ENCODE measurements at regions not wholly inside any gene's neighbourhood (a gene's known extent, or its start where the extent isn't known, plus 50 kb on each side); places are given as distances from the start of the nearest gene placed in this dataset.

GRCh38 chr13:42373048-42373812 is 101.3 kb downstream of the AKAP11 start:
- H3K4me3 ChIP-seq (replicated peaks; ENCODE audit: low read depth, low read length) = no peak overlapping the region
- no peak for TF ChIP-seq CTCF (IDR thresholded peaks at IDR 0.05; ENCODE audit: low read depth, low read length, missing control alignments)
- DNase-seq (ENCODE audit: extremely low read depth, low read depth) = no peak

DNA sequence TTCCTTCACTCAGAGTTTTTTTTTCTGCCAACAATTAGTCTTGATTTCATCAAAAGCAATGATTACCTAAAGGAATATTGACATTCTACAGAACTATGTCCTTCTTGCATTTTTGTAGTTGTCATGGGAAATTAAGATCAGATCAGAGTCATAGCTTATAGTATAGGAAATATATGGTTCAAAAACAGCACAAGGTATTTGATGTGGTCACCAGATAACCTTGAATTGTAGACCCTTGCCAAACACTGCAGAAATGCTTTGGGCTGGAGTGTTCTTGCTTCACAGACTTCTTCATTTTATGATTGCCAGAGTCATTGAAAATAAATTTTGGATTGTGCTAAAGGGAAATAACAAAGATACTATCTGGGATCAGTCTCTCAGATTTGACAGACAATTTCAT is 103.7 kb downstream of the AKAP11 start:
- no peak overlapping the region for H3K4me3 ChIP-seq (replicated peaks; ENCODE audit: low read depth, low read length)
- no peak for TF ChIP-seq CTCF (IDR thresholded peaks at IDR 0.05; ENCODE audit: low read depth, low read length, missing control alignments)
- no peak for DNase-seq (ENCODE audit: extremely low read depth, low read depth)

DNA sequence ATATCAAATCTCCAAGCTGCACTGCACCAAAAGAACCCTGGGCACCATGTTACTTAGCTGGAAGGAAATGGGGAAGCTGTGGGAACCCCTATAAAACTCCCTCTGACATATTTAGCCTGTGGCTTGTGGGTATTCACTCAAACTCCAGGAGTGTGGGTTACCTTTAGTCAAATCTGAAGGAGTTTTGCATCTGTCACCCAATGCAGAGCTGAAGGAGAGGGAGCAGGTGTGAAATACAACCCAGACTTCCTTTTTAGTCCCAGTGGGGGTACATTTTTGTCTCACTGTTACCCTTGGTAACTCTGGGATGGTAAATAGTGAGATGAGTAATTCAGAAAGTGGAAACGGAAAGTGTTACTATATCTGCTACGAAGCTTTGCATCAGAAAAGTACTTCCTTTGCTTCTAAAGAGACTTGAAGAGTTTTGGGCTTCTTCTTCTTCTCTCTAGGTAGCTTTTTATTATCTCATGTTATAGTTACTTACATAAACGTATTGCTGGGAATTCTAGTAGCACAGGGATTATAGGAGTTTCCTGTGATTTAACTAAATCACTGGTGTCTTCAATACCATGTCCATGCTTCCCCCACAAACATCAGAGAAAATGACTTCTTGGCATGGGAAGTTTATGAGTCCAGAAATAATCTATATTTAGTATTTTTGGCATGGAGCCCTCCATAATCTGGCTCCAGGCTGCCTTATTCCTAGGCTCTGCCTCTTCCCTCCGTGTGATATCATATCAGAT is 105.9 kb downstream of the AKAP11 start:
- no peak for DNase-seq (ENCODE audit: extremely low read depth, low read depth)
- no peak overlapping the region for H3K4me3 ChIP-seq (replicated peaks; ENCODE audit: low read depth, low read length)
- no peak for TF ChIP-seq CTCF (IDR thresholded peaks at IDR 0.05; ENCODE audit: low read depth, low read length, missing control alignments)

DNA sequence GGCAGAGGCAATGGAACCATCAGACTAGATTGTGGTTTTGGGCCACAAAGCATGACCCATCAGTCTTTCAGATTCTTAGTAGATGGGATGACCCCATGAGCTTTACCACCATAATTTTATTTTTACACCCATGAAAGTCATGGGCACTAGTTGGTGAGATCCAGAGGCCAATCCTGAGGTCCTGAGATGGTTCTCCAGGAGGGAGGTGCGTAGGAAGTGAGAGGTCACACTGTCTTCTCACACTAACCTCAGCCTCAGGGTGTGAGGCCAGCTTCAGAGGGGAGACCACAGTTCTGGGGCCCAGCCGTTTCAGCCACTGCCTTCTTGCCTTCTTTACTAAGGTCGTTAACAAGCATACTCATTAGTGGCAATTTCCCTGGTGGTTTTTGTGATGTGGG is 106.4 kb downstream of the AKAP11 start:
- no peak overlapping the region for H3K4me3 ChIP-seq (replicated peaks; ENCODE audit: low read depth, low read length)
- no peak for DNase-seq (ENCODE audit: extremely low read depth, low read depth)
- TF ChIP-seq CTCF (IDR thresholded peaks at IDR 0.05; ENCODE audit: low read depth, low read length, missing control alignments) = no peak

GRCh38 chr13:42379241-42379640 is 107.3 kb downstream of the AKAP11 start:
- H3K4me3 ChIP-seq (replicated peaks; ENCODE audit: low read depth, low read length) = no peak overlapping the region
- TF ChIP-seq CTCF (IDR thresholded peaks at IDR 0.05; ENCODE audit: low read depth, low read length, missing control alignments) = no peak
- DNase-seq (ENCODE audit: extremely low read depth, low read depth) = no peak

DNA sequence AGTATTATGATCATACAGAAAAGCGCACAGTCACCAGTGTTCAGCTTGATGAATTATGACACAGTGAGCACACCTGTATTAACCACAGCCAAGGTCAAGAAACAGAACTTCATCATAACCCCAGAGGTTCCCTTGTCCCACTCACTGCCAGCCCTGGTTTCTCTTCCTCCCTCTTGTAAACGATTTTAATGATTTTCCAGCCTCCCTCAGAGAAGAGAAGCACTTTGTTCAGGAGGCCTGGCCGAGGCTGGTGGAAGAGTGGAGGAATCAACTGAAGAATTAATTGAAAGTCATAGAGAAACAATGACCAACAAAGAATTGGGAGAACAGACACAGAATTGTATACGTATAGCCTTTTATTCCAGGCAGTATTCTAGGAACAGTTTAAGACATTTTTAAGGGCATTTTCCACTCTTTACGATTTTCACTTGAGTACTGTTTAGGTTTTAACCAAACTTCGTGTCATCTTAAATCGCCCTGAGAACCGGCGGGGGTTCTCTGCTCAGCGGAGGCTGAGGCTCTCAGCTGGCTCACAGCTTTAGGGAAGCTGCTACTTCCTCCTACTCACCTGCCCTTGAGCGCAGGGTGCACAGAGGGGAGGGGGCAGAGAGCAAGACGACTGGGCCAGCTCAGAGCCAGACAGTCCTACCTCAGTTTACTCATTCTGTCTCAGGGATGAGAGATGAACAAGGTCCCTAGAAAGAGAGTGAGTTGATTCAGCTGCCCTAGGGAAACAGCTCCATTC is 108.6 kb downstream of the AKAP11 start:
- no peak for TF ChIP-seq CTCF (IDR thresholded peaks at IDR 0.05; ENCODE audit: low read depth, low read length, missing control alignments)
- H3K4me3 ChIP-seq (replicated peaks; ENCODE audit: low read depth, low read length) = no peak overlapping the region
- no peak for DNase-seq (ENCODE audit: extremely low read depth, low read depth)

All from HFF-Myc (cell line).